CD4-positive, alpha-beta T cell treated with Interleukin-17A for 4 hours (primary cell): ENCODE measurements at regions not wholly inside any gene's neighbourhood (a gene's known extent, or its start where the extent isn't known, plus 50 kb on each side); places are given as distances from the start of the nearest gene placed in this dataset.
"Not testable (repeated sequence)": the region's sequence is repeated elsewhere in the genome, so short reads cannot be mapped to it uniquely, and the experiment has no call there.

Experiments
- DNase-seq: peaks from one replicate; pipeline ENCODE4 v3.0.0-alpha.2; 2020; ENCODE audit warnings: mixed read lengths

- DNase-seq = no peak
Observed at GRCh38 chr7:142602756-142603155, 146.5 kb upstream of the PRSS1 start.

DNA sequence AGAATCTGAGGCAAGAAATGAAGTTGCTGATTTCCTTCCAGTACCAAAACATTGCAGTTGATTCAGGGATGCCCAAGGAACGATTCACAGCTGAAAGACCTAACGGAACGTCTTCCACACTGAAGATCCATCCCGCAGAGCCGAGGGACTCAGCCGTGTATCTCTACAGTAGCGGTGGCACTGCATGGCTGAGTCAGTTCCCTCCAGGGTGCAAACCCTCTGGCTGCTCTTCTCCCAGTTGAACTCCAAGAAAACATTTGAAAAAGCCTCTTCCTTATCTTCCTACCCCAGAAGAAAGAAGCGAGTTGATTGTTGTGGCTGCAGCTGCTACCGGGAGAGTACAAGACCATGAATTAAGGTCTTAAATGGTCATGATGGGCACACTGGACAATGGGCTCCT is 147.1 kb upstream of the PRSS1 start:
- DNase-seq = no peak

DNA sequence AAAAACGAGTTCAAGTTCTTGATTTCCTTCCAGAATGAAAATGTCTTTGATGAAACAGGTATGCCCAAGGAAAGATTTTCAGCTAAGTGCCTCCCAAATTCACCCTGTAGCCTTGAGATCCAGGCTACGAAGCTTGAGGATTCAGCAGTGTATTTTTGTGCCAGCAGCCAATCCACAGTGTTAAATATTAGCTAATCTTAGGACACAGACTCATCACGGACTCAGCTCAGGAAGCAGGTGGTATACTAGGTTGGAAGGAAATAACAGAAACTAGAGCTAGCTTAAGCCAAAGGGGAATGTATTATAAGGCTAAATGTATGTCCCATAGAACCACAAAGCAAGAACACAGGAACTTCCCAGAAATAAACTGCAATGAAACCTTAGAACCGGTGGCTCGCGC is 151.0 kb upstream of the PRSS1 start:
- no peak for DNase-seq

- no peak for DNase-seq
Observed at GRCh38 chr7:142597547-142597946, 151.7 kb upstream of the PRSS1 start.

DNA sequence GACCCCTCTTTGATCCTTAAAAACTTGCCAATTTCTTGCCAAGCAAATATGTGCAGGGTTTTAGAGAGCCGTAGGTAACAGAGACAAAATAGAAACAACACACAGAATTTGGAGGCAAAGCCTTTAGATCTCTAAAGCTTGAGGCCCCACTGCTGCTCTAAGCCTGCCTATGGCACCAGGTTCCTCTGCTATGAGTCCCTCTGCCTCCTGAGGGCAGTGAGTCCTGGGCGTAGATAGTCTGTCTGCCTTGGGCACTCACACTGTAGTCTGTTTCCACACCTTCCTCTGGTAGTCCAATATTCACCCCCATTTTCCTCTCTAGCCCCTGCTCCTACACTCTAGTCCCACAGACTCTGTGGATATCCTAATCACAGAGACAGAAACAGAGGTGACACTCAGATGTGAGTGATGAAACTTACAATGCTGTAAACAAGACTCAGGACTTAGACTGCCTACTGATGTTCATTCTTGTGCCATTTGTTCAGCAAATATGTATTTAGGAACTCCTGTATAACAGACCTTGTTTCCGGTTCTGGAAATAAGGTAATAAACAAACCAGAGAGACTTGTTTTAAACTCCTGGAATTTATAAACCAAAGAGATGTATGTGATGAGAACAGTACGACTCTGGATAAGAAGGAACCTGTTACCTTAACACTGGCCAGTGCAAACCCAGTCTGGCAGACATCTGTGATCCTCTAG is 153.3 kb upstream of the PRSS1 start:
- no peak for DNase-seq

- DNase-seq = no peak
Observed at GRCh38 chr7:142594078-142594477, 155.2 kb upstream of the PRSS1 start.

DNA sequence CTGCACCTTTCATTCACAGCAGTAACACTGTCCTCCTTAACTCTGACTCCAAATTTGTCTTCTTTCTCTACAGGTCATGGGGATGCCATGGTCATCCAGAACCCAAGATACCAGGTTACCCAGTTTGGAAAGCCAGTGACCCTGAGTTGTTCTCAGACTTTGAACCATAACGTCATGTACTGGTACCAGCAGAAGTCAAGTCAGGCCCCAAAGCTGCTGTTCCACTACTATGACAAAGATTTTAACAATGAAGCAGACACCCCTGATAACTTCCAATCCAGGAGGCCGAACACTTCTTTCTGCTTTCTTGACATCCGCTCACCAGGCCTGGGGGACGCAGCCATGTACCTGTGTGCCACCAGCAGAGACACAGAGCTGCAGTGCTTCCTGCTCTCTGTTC is 156.2 kb upstream of the PRSS1 start:
- no peak for DNase-seq

GRCh38 chr7:142592664-142593063 is 156.6 kb upstream of the PRSS1 start:
- DNase-seq = no peak

DNA sequence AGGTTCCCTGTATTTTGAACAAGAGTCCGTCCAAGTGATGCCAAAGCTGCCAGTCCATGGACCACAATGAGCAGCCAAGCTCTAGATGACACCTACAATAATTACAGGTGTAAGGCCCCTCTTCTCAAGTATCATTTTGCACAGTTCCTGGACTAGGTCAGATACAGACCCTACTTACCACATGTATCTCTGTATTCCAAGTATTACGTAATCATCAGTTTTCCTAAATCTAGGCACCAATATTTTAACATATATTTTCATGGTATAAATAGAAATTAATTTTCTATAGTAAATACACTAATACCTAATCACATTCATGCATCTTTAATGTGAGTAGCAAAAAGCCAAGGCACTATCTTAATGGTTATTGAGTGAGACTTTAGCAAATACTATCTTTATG is 157.0 kb upstream of the PRSS1 start:
- no peak for DNase-seq

DNA sequence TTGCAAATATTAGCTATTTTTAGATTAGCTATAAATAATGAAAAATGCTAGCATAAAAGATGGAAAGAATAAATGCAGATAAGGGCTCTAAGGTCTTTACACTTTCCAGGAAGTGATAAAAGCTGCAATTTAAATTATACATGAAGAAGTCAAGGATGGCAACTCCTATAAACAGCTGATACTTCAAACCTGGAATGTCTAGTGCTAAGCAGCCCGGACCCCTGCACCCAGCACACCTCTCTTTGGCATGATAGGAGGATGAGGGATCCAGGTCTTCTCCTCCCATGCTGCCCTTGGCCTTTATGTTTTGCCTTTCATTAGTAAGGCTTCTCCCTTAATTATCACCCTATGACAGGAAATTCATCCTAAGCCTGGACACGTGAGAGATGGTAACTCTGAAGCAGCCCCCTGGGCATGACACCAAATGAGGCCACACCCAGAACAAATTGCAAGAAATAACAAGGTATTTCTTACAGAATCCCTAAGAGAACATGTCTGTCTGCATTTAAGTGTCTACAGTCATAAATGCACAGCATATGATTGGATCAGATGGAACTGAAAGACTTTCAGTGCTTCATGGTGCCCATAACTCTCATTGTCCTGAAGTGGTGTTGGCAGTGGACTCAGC is 158.3 kb upstream of the PRSS1 start:
- DNase-seq = no peak

DNA sequence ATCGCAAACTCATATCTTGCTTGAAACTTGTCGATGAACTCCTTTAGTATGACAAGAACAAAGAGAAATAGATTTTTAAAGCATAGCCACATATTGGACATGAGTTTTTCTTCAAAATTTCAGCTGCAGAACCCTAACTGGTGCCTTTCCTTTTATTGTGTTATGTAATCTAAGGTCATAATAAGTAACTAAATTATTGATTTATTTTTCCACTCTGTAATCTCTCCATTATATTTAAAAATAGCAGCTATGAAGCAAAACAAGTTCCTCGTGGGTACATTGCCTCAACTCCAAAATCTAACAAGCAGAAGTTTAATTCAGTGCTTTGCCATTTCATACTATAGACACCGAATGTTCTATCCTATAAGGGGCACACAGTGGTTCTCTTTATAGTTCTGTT is 159.2 kb upstream of the PRSS1 start:
- no peak for DNase-seq

- DNase-seq = peak; percentile 6
Observed at GRCh38 chr7:142587578-142588191, 161.6 kb upstream of the PRSS1 start.

GRCh38 chr7:142586611-142587010 is 162.7 kb upstream of the PRSS1 start:
- no peak for DNase-seq

GRCh38 chr7:142585425-142585824 is 163.8 kb upstream of the PRSS1 start:
- DNase-seq = no peak

- DNase-seq = no peak
Observed at GRCh38 chr7:142584765-142585164, 164.5 kb upstream of the PRSS1 start.

DNA sequence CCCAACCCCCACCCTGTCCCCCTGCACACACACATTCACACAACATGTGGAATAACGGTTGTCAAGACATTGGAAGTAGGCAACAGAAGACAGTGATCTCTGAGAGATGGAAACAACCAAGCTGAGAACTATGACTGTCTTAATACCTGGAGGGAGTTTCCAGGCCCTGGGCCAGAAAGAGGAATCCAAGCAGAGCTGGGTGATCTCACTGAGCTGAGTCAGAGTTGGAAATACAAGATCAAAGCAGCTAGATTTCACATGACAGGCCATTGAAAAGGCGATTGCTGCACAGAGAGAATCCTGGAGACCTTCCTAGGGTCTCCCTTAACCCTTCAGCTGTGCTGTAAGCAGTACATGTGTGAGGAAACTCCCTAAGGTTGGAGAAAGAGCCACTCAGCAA is 165.8 kb upstream of the PRSS1 start:
- DNase-seq = peak; percentile 7

DNA sequence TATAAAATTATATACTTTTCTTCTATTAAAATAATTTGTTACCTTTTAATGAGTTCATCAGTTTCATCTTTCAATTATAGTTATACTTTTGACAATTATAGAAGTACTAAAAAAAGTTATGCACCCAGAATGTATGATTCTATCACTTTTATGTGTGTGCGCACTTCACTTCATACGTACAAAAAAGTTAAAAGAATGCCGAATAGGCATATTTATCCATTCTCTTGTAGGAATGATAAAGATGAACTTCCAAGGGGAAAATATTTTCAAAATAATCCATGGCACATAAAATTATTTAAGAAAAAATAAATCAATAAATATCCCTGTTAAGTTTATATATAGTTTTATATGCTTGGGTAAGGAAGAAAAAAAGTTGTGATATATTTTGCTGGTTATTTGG is 166.9 kb upstream of the PRSS1 start:
- DNase-seq = no peak

DNA sequence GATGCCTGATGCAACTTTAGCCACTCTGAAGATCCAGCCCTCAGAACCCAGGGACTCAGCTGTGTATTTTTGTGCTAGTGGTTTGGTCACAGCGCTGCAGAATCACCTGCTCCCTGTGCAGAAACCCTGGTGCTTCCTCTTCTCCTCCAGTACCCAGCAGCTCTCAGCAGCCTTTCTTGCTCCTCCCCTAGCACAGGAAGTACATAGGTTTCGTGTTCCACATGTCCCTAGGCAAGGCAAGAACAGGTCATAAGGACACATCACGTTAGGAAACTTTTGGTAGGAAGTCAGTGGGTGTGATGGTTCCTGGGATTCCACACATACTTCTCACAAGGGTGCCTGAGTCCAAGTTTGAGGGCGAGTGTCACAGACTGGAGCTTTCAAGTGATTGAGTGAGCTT is 167.9 kb upstream of the PRSS1 start:
- peak; percentile 40 for DNase-seq

- DNase-seq = no peak
Observed at GRCh38 chr7:142579946-142580345, 169.3 kb upstream of the PRSS1 start.

DNA sequence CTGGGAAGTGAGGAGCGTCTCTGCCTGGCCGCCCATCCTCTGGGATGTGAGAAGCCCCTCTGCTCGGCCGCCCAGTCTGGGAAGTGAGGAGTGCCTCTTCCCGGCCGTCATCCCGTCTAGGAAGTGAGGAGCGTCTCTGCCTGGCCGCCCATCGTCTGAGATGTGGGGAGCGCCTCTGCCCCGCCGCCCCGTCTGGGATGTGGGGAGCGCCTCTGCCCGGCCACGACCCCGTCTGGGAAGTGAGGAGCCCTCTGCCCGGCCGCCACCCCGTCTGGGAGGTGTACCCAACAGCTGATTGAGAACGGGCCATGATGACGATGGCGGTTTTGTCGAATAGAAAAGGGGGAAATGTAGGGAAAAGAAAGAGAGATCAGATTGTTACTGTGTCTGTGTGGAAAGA is 173.9 kb upstream of the PRSS1 start:
- DNase-seq = not testable (repeated sequence)

GRCh38 chr7:142571581-142571980 is 177.7 kb upstream of the PRSS1 start:
- DNase-seq = no peak

- DNase-seq = no peak
Observed at GRCh38 chr7:142569851-142570250, 179.4 kb upstream of the PRSS1 start.

DNA sequence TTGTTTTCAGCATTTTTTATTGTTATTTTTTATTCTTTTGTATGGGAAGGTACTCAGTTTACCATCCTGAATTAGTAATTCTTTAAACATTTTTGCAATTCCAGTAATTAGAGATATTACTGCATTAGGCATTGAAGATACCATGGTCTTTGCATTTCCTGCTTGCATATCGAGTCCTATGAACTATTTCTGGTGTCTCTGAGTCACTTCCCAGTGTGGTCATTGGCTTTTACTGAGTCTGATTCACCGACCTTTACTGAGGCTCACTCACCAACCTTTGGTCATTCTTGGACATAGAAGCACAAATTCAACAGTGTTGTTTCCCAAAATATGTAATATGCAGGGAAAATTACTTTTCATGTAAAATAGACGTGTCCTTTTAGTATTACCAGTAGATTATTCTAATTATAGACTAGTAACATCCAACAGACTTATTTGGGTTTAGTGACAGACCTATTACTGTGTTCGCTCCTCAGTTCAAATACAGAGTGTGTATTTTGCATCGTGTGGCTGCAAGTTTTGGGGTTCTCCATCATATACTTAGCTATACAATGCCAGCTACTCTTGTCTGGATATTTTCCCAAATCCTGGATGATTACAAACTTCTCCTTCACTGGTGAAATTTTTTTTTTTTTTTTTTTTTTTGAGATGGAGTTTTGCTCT is 180.7 kb upstream of the PRSS1 start:
- no peak for DNase-seq
